Stomach smooth muscle (tissue), 2 donors: ENCODE measurements at regions not wholly inside any gene's neighbourhood (a gene's known extent, or its start where the extent isn't known, plus 50 kb on each side); places are given as distances from the start of the nearest gene placed in this dataset.

Source experiments
- H3K27ac ChIP-seq: one replicate; pipeline ENCODE4 v1.7.0; 2013; ENCODE audit warnings: mild to moderate bottlenecking, low read length, inconsistent platforms
- H3K27me3 ChIP-seq, 2 donors: one replicate each; pipeline ENCODE4 v1.7.0; 2013; ENCODE audit warnings: low read length in 2 of 2; ENCODE audit not compliant: insufficient read depth in 2 of 2, control insufficient read depth in 1 of 2
- H3K36me3 ChIP-seq, 2 donors: one replicate each; pipeline ENCODE4 v1.7.0; 2013; ENCODE audit warnings: low read length in 2 of 2; ENCODE audit not compliant: control insufficient read depth in 2 of 2, insufficient read depth in 2 of 2
- H3K4me1 ChIP-seq: one replicate; pipeline ENCODE4 v1.7.0; 2013; ENCODE audit warnings: low read length; ENCODE audit not compliant: control insufficient read depth, insufficient read depth
- H3K4me3 ChIP-seq, 2 donors: one replicate each; pipeline ENCODE4 v1.7.0; 2013; ENCODE audit warnings: low read length in 2 of 2
- H3K9ac ChIP-seq, 2 donors: one replicate each; pipeline ENCODE4 v1.7.0; 2013; ENCODE audit warnings: low read length in 2 of 2, mild to moderate bottlenecking in 1 of 2
- H3K9me3 ChIP-seq, 2 donors: one replicate each; pipeline ENCODE4 v1.7.0; 2013; ENCODE audit warnings: low read length in 2 of 2; ENCODE audit not compliant: control insufficient read depth in 2 of 2
- donor health status: healthy.
- donor health status: Pancreatic carcinoma.

DNA sequence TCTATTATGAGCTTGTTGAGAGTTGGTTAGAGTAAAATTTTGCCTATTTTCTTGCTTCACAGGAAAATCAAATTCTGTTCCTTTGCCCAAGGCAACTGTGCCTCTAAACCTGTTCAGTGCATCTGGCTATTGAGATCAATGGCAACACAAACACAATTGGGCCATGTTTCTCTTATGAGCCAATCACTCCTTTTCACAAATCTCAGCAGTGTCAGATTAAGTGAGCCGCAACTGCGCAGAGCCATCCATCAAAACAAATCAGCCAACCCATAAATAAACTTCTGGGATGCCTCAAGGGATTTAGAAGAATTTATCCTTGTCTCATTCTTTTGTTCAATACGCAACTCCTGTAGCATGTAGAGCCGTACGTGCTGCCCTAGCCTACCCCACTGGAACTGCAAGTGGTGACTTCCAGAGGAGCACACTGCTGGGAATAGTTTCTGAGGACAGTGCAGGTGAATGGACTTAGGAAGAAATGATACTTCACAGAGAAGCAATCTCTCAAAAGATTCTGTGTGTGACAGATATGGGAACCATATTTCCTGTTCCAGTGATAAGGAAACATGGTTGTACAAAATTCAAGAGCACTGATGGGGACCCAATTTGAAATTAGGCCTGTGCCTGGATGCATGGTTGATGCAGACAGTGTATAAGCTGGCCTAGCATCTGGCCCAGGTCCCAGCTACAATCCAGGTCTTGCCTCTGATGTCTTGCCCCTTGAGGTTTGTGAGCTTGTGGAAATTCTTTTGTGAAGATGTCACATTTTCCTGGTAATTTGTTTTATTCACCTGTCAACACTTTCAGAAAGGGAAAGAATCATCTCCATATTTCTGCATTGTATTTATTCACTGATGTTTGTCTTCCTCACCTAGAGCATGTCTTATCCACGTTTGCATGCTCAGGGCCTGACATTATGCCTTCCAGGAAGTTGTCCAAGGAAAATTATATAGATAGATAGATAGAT is 166.2 kb downstream of the URB2 start:
- no peaks in the 10 kb centered on the region for H3K4me1 ChIP-seq
- no peaks in the 10 kb centered on the region for H3K36me3 ChIP-seq
- H3K9ac ChIP-seq: no peak overlapping the region
- peaks cover 0 to 3% of the 10 kb centered on the region in 2 donors for H3K9me3 ChIP-seq
- H3K4me3 ChIP-seq: no peak overlapping the region
- H3K27ac ChIP-seq: no peak overlapping the region
- H3K27me3 ChIP-seq: no peaks in the 10 kb centered on the region

DNA sequence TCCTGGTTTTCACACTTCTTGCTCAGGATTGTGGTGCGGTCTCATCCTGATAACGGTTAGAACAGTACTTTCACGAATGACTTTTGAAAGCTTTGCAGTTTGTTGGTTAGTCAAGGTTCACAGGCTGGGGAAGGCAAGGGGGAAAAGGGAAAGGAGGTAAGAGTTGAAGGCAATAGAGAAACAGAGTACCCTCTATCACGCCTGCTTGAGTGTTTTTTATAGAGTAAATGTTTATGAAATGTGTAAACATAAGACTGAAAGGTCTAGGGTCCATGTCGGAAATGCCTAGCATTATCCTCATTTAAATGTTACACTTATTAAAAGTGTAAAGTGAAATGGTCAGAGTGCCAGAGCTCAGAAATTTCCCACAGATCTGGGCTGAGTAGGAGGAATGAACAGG is 167.4 kb downstream of the URB2 start:
- Histone ChIP-seq H3K9me3 (peaks cover 0 to 3% of the 10 kb centered on the region in 2 donors), H3K36me3 (no peaks in the 10 kb centered on the region), H3K4me1 (no peaks in the 10 kb centered on the region), H3K27me3 (no peaks in the 10 kb centered on the region), H3K4me3 (no peak overlapping the region), H3K9ac (no peak overlapping the region), H3K27ac (no peak overlapping the region)

DNA sequence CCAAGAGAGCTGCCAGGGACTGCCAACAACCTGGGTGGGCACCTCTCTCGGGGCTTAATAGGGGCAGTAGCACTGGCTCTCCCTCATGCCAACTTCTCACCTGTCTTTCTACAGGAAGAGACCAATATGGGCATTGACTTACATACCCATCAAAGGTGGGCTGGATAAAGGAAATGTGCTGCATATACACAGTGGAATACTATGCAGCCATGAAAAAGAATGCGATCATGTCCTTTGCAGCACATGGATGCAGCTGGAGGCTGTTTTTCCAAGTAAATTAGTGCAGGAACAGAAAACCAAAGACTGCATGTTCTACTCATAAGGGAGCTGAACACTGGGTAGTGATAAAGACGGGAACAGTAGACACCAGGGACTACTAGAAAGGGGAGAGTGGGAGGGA is 172.5 kb downstream of the URB2 start:
- H3K9me3 ChIP-seq: no peaks in the 10 kb centered on the region

DNA sequence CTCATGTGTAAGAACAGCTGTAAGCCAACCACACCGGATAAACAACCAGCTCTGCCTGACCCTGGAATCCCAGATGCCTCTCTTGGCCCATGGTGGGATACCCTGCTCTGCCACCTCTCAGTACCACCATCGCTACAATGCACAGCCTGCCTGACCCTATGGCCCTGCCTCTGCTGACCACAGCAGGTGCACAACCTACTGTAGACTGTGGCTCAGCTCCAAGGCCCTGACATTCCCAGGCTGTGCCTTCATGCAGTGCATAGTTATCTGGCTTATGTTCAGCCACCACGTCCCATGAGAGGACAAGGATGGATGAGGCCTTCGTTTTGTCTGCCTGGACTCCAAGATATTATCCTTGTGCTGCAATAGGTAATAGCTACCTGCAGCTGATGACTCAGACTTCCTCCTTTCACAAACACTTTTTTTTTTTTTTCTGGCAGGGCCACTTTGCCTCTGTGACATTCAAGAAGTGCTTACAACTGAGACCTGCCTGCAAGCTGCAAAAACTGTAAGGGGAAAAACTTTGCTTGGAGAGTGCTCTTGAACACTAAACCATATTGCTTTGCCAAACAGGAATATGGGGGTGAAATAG is 177.7 kb downstream of the URB2 start:
- H3K27ac ChIP-seq: no peak overlapping the region
- H3K9ac ChIP-seq: no peak overlapping the region
- no peaks in the 10 kb centered on the region for H3K4me1 ChIP-seq
- no peaks in the 10 kb centered on the region for H3K27me3 ChIP-seq
- no peaks in the 10 kb centered on the region for H3K36me3 ChIP-seq
- H3K9me3 ChIP-seq: peaks cover 5 to 11% of the 10 kb centered on the region in 2 donors
- no peak overlapping the region for H3K4me3 ChIP-seq

More for the DNA sequence above, 172.5 kb downstream of the URB2 start:
- Histone ChIP-seq H3K36me3 (no peaks in the 10 kb centered on the region), H3K4me3 (no peak overlapping the region), H3K27ac (no peak overlapping the region), H3K27me3 (no peaks in the 10 kb centered on the region), H3K9ac (no peak overlapping the region), H3K4me1 (no peaks in the 10 kb centered on the region)

DNA sequence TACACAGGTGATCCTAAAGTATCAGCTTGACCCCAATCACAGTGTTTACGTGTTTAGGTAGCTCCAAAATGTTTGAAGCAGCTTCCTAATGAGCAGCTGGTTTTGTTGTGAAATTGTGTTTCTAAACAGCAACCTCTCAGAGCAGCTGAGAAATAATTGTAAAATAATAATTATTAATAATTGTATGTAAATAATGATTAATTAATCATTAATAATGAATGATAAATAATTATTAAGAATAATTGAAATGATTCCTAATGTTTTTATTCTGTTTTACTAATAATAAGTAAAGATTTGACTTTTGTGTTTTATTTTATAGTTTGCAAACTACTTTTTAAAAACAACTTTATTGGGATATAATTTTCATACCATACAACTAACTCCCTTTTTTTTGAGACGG is 182.2 kb downstream of the URB2 start:
- H3K27ac ChIP-seq: no peak overlapping the region
- H3K36me3 ChIP-seq: no peaks in the 10 kb centered on the region
- peaks cover 12 to 20% of the 10 kb centered on the region in 2 donors for H3K9me3 ChIP-seq
- H3K4me3 ChIP-seq: no peak overlapping the region
- H3K9ac ChIP-seq: no peak overlapping the region
- peaks cover 0 to under 1% of the 10 kb centered on the region in 2 donors for H3K27me3 ChIP-seq
- H3K4me1 ChIP-seq: no peaks in the 10 kb centered on the region

DNA sequence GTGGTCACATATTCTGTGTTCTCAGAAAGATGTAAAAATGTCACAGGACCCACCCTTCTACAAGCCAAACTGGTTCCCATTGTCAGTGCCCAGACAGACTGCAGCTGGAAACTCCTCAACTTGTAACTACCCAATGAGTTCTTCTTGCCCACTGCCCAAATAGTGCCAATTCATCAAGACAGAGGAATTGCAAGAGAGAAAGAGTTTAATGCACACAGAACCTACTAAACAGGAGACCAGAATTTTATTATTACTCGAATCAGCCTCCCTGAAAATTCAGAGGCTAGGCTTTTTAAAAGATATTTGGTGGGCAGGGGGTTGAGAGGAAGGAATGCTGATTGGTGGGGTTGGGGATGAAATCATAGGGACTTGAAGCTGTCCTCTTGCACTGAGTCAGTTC is 184.1 kb downstream of the URB2 start:
- peaks cover 0 to 2% of the 10 kb centered on the region in 2 donors for H3K27me3 ChIP-seq
- H3K27ac ChIP-seq: no peak overlapping the region
- H3K4me1 ChIP-seq: no peaks in the 10 kb centered on the region
- no peak overlapping the region for H3K4me3 ChIP-seq
- H3K36me3 ChIP-seq: no peaks in the 10 kb centered on the region
- no peak overlapping the region for H3K9ac ChIP-seq
- peaks cover 7 to 11% of the 10 kb centered on the region in 2 donors for H3K9me3 ChIP-seq

DNA sequence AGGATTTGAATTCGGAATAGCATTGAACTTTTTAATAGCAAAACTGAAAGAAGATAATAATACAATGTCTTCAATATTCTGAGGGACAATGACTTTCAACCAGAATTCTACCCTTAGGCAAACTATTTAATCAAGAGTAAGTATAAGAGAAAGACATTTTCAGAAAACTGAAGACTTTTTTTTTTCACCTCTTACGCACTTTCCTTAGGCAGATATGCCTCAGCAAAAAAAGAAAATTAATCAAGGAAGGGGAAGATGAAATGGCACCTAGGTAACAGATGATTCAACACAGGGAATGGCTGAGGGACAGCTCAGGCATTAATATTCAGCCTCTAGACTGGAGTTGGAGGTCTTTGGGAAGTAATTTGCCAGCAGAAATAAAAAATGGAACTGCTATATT is 184.9 kb downstream of the URB2 start:
- Histone ChIP-seq H3K27ac (no peak overlapping the region), H3K9me3 (peaks cover 7 to 9% of the 10 kb centered on the region in 2 donors), H3K36me3 (no peaks in the 10 kb centered on the region), H3K4me3 (no peak overlapping the region), H3K9ac (no peak overlapping the region), H3K27me3 (peaks cover 0 to 2% of the 10 kb centered on the region in 2 donors), H3K4me1 (no peaks in the 10 kb centered on the region)

DNA sequence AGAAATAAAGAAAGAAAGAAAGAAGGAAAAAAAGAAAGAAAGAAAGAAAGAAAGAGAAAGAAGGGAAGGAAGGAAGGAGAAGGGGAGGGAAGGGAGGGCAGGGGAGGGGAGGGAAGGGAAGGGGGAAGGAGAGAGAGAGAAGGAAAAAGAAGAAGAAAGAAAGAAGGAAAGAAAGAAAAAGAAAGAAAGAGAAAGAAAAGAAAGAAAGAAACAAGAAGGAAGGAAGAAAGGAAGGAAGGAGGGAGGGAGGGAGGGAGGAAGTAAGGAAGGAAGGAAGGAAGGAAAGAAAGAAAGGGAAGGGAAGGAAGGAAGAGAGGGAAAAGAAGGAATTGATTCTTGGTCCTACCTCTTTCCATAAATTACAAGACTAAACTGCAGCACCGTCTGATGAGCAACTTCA is 186.1 kb downstream of the URB2 start:
- Histone ChIP-seq H3K27ac (no peak overlapping the region), H3K9ac (no peak overlapping the region), H3K4me3 (no peak overlapping the region), H3K27me3 (peaks cover 0 to 2% of the 10 kb centered on the region in 2 donors), H3K36me3 (no peaks in the 10 kb centered on the region), H3K9me3 (peaks cover 7 to 9% of the 10 kb centered on the region in 2 donors), H3K4me1 (no peaks in the 10 kb centered on the region)

DNA sequence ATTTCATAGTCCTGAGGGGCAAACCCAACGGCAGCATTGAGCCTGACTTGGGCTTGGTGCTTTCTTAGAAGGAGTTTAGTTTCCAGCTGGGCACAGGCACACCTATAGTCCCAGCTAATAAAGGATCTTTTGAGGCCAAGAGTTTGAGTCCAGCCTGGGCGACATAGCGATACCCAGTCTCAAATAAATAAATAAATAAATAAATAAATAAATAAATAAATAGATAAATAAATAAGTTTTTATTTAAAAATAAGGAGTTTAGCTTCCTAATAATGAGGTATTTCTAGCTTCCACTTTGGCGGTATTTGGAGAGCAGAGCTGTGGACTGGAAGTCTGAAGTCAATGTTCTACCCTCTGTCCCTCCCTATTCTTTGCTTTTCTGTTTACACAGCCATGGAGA is 186.6 kb downstream of the URB2 start:
- Histone ChIP-seq H3K27ac (no peak overlapping the region), H3K9ac (no peak overlapping the region), H3K4me3 (no peak overlapping the region), H3K4me1 (no peaks in the 10 kb centered on the region), H3K36me3 (no peaks in the 10 kb centered on the region), H3K27me3 (peaks cover 0 to 2% of the 10 kb centered on the region in 2 donors), H3K9me3 (peaks cover 7 to 9% of the 10 kb centered on the region in 2 donors)

DNA sequence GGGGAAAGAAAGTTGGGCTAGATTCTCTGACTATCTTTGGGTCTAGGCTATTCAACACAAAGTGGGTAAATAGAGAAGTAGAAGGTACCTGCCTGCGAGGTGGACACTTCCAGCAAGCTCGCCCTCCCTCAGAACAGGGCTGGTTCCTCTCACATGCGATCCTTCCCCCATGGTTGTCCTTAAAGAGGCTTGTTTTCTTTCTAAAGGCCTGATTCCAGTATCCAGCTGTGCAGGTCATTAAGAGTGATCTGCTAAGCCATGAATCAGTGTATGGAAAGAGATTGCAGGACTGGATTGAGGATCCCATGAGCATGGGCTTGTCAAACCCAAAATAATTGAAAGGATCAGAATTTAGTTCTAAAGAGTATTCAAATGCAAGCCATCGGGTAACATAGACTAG is 189.0 kb downstream of the URB2 start:
- Histone ChIP-seq H3K27me3 (peaks cover 0 to 2% of the 10 kb centered on the region in 2 donors), H3K4me3 (no peak overlapping the region), H3K9ac (no peak overlapping the region), H3K4me1 (no peaks in the 10 kb centered on the region), H3K27ac (no peak overlapping the region), H3K9me3 (peaks cover 3 to 5% of the 10 kb centered on the region in 2 donors), H3K36me3 (no peaks in the 10 kb centered on the region)

DNA sequence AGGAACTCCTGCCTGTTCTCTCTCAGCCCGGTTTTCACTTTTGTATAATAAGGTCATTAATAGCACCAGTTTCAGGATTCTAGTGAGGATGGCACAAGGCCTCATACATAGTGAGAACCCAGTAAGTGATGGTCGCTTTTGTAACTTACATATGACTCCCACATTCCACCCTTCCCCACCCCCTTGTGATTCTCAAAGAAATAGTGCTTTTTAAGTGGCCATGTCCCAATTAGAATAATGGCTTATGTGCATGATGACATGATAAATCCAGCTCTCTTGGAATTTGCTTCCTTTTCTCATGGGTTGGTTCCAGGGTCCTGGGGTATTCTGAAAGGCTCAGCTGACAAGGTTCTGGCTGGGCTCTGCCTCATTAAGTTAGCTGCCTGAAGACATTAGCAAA is 189.9 kb downstream of the URB2 start:
- Histone ChIP-seq H3K27me3 (peaks cover 0 to 2% of the 10 kb centered on the region in 2 donors), H3K9ac (no peak overlapping the region), H3K4me3 (no peak overlapping the region), H3K36me3 (no peaks in the 10 kb centered on the region), H3K9me3 (no peaks in the 10 kb centered on the region), H3K27ac (no peak overlapping the region), H3K4me1 (no peaks in the 10 kb centered on the region)
